Fibroblast of pulmonary artery (primary cell): ENCODE measurements at regions not wholly inside any gene's neighbourhood (a gene's known extent, or its start where the extent isn't known, plus 50 kb on each side); places are given as distances from the start of the nearest gene placed in this dataset.
A peak's percentile ranks its signal among the peaks of the same experiment; 100 is the strongest.
"Not testable (repeated sequence)": the region's sequence is repeated elsewhere in the genome, so short reads cannot be mapped to it uniquely, and the experiment has no call there.

Source experiments
- DNase-seq: peaks from one replicate; pipeline ENCODE4 v3.0.0-alpha.2; 2010; ENCODE audit warnings: low read depth
- H3K4me3 ChIP-seq: replicated peaks from 2 replicates; pipeline ENCODE4 v1.5.1; 2011; ENCODE audit warnings: low read depth, mild to moderate bottlenecking, control low read depth, low read length, moderate library complexity
- TF ChIP-seq, protein P1 (sequence below): IDR thresholded peaks from 2 replicates; pipeline ENCODE4 v1.5.1; 2011; ENCODE audit warnings: mild to moderate bottlenecking, control low read depth, low read length, inconsistent platforms; ENCODE audit errors: missing control alignments

DNA sequence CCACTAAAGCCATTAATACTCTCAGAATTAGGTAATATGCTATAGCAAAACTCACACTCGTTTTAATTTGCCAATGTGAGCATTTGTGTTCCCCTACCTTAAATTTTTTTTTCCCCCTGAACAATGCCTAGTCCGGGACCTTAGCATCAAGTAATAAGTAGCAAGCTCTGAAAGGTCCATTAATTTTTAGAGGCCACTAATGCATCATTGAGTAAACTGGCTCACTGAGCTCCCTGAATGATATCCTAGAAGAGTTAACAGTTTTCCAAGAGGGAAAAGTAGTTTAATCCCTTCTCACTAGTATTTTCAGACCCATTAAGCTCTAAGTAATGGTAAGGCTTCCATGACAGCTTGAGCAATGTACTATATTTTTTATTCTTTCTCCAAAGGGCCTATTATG, 242.2 kb downstream of the MAT2B start:
- no peak overlapping the region for H3K4me3 ChIP-seq
- DNase-seq, result no peak
- TF ChIP-seq, protein P1, sequence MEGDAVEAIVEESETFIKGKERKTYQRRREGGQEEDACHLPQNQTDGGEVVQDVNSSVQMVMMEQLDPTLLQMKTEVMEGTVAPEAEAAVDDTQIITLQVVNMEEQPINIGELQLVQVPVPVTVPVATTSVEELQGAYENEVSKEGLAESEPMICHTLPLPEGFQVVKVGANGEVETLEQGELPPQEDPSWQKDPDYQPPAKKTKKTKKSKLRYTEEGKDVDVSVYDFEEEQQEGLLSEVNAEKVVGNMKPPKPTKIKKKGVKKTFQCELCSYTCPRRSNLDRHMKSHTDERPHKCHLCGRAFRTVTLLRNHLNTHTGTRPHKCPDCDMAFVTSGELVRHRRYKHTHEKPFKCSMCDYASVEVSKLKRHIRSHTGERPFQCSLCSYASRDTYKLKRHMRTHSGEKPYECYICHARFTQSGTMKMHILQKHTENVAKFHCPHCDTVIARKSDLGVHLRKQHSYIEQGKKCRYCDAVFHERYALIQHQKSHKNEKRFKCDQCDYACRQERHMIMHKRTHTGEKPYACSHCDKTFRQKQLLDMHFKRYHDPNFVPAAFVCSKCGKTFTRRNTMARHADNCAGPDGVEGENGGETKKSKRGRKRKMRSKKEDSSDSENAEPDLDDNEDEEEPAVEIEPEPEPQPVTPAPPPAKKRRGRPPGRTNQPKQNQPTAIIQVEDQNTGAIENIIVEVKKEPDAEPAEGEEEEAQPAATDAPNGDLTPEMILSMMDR, result no peak

DNA sequence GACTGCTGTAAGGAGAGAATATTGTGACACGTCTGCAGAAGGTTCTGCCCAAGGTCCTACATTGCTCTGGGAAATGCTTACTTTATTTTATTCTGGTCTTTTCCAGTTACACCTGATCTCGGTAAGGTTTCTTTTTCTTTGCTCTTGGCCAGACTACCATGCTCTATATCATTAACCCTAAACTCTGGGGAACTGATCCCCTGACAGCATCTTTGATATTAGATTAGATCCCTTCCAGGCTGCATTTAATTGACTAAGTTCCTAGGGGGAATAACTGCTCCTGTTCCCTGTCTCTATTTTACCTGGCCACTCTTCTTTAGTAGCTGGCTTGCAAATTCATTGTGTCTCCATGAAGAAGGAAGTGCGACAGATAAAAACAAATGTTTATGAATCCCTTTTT, 243.5 kb downstream of the MAT2B start:
- DNase-seq, result no peak
- no peak overlapping the region for H3K4me3 ChIP-seq
- TF ChIP-seq, protein P1, result no peak

- DNase-seq, H3K4me3 ChIP-seq: not testable (repeated sequence)
Measured at GRCh38 chr5:163750415-163750814, 245.0 kb downstream of the MAT2B start.

GRCh38 chr5:163755505-163755904, 250.1 kb downstream of the MAT2B start:
- TF ChIP-seq, protein P1, result no peak
- H3K4me3 ChIP-seq, result no peak overlapping the region
- no peak for DNase-seq

- TF ChIP-seq, protein P1, result no peak
- H3K4me3 ChIP-seq, result no peak overlapping the region
- DNase-seq, result no peak
Measured at GRCh38 chr5:163756170-163756569, 250.8 kb downstream of the MAT2B start.

- TF ChIP-seq, protein P1, result no peak
- DNase-seq, result peak; percentile 32
Measured at GRCh38 chr5:163757344-163757743, 251.9 kb downstream of the MAT2B start.

GRCh38 chr5:163758283-163758711, 252.9 kb downstream of the MAT2B start:
- TF ChIP-seq, protein P1, result no peak
- peak; percentile 56 for DNase-seq
- no peak overlapping the region for H3K4me3 ChIP-seq

More at GRCh38 chr5:163757344-163757743, 251.9 kb downstream of the MAT2B start:
- H3K4me3 ChIP-seq, result no peak overlapping the region
